ENCODE measurements at regions not wholly inside any gene's neighbourhood (a gene's known extent, or its start where the extent isn't known, plus 50 kb on each side); places are given as distances from the start of the nearest gene placed in this dataset.

GRCh38 chr17:79323566-79323965 is 248.9 kb downstream of the ENGASE start:
- no peak for TF ChIP-seq CTCF (conservative IDR thresholded peaks at IDR 0.05)
- no peak for TF ChIP-seq ZFX (IDR thresholded peaks at IDR 0.05)

Measured in C4-2B (cell line).